GM21390 (cell line): ENCODE measurements at regions not wholly inside any gene's neighbourhood (a gene's known extent, or its start where the extent isn't known, plus 50 kb on each side); places are given as distances from the start of the nearest gene placed in this dataset.
A peak's percentile ranks its signal among the peaks of the same experiment; 100 is the strongest.

ENCODE experiments used
- ATAC-seq: cut with Tn5 transposase; IDR thresholded peaks from one replicate; pipeline ENCODE4 v1.9.1; 2021; ENCODE audit not compliant: unreplicated experiment

GRCh38 chr5:1748271-1748670 lies 51.4 kb downstream of the MRPL36 start:
- ATAC-seq, result no peak

GRCh38 chr5:1747803-1748085 lies 51.9 kb downstream of the MRPL36 start:
- no peak for ATAC-seq

- ATAC-seq, result no peak
Measured at GRCh38 chr5:1747079-1747802, 52.4 kb downstream of the MRPL36 start.

- ATAC-seq, result no peak
Measured at GRCh38 chr5:1746371-1747078, 53.1 kb downstream of the MRPL36 start.

- ATAC-seq, result no peak
Measured at GRCh38 chr5:1745796-1746370, 53.8 kb downstream of the MRPL36 start.

- ATAC-seq, result no peak
Measured at GRCh38 chr5:1745123-1745795, 54.4 kb downstream of the MRPL36 start.

- ATAC-seq, result no peak
Measured at GRCh38 chr5:1744393-1745122, 55.1 kb downstream of the MRPL36 start.

GRCh38 chr5:1743769-1744085 lies 55.9 kb downstream of the MRPL36 start:
- ATAC-seq, result no peak

- no peak for ATAC-seq
Measured at GRCh38 chr5:1743061-1743768, 56.4 kb downstream of the MRPL36 start.

GRCh38 chr5:1737790-1738405 lies 61.7 kb downstream of the MRPL36 start:
- peak; percentile 79 for ATAC-seq

- ATAC-seq, result no peak
Measured at GRCh38 chr5:1736889-1737711, 62.5 kb downstream of the MRPL36 start.

- no peak for ATAC-seq
Measured at GRCh38 chr5:1736065-1736464, 63.6 kb downstream of the MRPL36 start.

- no peak for ATAC-seq
Measured at GRCh38 chr5:1735320-1735970, 64.2 kb downstream of the MRPL36 start.

- ATAC-seq, result no peak
Measured at GRCh38 chr5:1734908-1735289, 64.7 kb downstream of the MRPL36 start.

- no peak for ATAC-seq
Measured at GRCh38 chr5:1734271-1734907, 65.2 kb downstream of the MRPL36 start.

GRCh38 chr5:1733369-1733768 lies 66.3 kb downstream of the MRPL36 start:
- ATAC-seq, result no peak

- no peak for ATAC-seq
Measured at GRCh38 chr5:1732945-1733344, 66.7 kb downstream of the MRPL36 start.

GRCh38 chr5:1732238-1732941 lies 67.2 kb downstream of the MRPL36 start:
- ATAC-seq, result no peak
